T47D (cell line): ENCODE measurements at regions not wholly inside any gene's neighbourhood (a gene's known extent, or its start where the extent isn't known, plus 50 kb on each side); places are given as distances from the start of the nearest gene placed in this dataset.

Experiments
- DNase-seq, 2 experiments: peaks; one replicate each; pipeline versions ENCODE4 v3.0.0 to v3.0.0-alpha.2; 2011 to 2012; ENCODE audit warnings: low read depth in 1 of 2, low spot score in 1 of 2
- JUND ChIP-seq: IDR thresholded peaks from 2 replicates; pipeline ENCODE4 v1.6.1; 2012; ENCODE audit warnings: low read depth
- in situ Hi-C: cut with HindIII; loops from 2 replicates; pipeline ENCODE4 v1.10.0; 2016; ENCODE audit warnings: low sequenced_read_pairs, low pct_unique_long_range_greater_than_20kb

DNA sequence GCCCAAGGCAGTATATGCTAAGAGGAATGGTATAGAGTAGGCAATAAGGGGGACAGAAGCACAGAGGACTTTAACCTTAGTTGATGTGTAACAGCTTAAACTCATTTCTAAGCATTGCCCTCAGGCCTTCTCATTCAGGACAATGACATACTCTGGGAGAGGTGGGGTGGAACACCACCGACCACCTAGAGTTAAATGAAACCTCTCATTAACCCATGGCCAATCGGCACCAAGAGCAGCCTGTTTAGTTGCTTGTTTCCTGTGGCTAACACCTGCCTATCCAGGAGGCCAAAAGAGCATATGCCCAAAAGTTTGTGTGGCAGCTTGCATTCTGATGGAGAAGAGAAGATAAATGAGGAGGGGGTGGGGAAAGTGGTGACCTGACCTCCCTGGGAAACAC, 50.0 kb downstream of the PABIR2 start:
- DNase-seq: no peak
- TF ChIP-seq JUND: no peak
- in situ Hi-C loops: no loop called here

DNA sequence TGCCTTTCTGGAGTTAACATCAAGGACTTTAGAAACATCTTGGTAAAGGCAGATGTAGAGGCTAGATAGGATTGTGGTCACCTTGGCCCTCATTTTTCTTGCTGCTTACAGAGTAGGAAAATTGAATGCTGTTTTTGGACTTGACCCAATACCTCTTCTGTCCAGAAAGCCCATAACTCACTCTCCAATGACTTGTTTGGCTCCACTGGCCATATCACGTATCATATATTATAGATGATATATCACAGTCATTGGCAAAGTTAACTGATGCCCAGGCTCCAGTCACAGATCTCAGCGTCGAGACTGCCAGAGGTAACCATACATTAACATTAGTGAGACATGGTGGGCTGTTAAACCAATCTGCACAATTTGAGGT, 50.6 kb downstream of the PABIR2 start:
- DNase-seq: no peak
- in situ Hi-C loops: no loop called here
- no peak for TF ChIP-seq JUND

DNA sequence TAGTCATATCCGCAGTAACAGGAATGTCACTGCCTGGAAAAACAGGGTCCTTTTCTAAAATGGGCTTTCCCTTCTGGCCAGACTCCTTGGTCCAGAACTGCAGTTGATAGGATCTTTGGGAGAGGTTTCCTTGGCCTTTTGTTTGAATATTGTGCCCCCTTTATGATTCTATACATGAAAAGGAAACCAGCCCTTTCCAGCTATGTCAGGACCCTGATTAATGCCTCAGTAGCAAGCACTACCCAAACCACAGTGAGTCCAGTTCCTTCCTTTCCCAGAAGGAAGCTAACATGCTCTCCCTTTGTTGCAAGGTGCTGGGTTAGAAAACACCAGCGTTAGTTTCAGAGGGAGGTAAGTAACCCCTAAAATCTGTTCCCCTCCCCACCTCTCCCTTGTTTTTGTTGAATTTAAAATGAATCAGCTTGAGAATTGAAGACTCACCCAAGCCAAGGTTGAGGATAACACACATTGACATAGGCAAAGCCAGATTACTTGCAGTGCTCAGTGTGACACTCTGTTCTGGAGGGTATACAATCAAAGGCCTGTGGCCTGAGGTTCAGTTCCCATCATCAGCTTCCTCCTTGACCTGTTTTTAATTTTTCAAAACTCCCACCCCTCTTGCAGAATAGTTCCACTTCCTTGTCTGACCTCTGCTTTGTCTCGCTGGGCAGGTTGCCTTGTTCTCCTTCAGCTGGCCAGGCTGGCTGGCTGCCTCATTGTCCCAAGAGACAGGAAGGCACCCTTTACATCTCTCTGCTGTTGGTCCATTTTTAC, 51.2 kb downstream of the PABIR2 start:
- DNase-seq: peak in 1 of 2 experiments; percentile 2
- TF ChIP-seq JUND: no peak
- in situ Hi-C loops: no loop called here

DNA sequence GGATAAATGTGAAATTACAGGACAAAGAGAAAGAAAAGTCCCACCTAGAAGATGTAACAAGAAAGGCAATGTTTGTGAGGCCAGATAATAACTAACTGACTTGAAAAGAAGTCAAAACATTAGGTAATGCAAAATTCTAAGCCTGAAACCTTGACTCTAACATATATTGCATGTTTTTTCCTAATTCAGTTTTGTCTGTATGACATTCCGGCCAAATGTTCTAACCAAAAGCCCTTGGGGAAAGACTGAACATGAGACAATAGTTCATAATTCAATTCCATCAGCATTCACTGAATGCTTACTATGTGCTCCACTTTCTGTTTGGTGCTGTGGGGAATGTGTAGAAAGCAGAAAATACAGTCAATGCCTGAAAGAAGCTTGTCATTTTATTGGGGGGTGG, 53.9 kb downstream of the PABIR2 start:
- TF ChIP-seq JUND: no peak
- DNase-seq: no peak
- in situ Hi-C loops: no loop called here

DNA sequence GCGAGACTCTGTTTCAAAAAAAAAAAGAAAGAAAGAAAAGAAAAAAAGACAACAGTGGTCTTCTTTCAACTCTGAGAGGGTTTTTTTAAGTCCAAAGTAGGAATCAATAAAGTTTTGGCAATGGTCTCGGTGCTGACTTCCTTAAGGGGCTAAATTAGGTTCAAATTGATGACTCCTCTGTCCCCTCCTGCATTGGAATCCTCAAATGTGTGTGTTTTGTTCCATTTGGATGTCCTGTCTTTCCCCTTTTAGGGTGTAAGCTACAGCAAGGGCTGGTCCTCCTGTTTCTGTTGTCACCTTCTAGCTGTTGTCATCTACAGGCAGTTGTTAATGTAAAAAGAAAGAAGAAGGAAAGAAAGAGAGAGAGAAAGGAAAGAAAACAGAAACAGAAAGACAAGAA, 54.4 kb downstream of the PABIR2 start:
- no peak for TF ChIP-seq JUND
- in situ Hi-C loops: no loop called here
- DNase-seq: no peak

DNA sequence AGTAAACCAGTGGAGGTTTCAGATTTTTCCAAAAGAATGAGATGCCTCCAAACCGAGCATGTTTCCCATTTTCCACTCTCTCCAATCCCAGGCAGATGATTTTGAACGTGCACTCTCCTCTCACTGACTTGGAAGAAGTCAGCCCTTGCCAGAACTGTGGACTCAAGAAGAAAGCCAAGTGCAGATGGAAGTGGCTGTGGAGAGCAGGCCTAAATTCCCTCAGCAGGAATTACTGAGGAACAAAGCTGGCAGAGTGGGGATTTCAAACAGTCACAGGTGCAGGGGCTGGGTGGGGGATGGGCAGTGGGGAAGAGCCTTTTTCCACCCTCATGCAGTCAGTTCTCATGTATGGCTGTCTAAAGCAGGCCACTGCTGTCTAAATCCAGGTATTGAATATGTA, 55.3 kb downstream of the PABIR2 start:
- in situ Hi-C loops: no loop called here
- DNase-seq: no peak
- TF ChIP-seq JUND: no peak

DNA sequence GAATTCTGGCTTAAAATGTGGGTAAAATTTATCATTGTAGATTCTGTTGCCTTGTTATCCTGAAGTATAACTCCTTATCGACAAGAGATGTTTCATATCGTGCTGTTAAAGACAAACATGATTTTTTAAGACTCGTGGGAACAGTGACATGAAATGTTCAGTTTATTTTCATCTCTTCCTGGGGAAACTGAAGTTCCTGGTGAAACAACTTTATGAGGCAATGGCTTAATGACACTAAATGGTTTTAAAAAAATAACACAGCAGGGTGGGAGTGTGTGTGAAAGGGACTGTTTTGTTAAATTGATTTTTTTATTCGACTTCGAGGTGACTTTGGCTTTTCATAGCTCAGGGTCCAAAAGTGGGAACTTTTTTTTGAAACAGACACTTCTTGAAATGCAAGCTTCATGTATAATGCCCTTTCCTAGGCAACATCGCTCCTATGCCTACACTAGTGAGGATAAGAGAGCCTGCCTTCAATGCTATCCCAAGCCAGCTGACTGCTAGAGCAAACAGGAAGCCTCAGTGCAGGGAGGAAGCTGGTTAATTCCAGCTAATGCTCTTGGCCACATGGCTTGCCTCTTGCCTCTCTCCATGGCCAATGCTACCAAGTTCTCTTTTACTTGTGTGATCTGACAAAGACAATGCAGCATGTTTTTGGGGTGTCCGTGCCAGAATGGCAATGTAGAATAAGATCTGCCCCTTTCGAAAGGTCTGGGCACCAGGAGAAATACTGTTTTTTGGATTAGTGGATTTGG, 57.8 kb downstream of the PABIR2 start:
- DNase-seq: no peak
- no peak for TF ChIP-seq JUND
- in situ Hi-C loops: no loop called here

DNA sequence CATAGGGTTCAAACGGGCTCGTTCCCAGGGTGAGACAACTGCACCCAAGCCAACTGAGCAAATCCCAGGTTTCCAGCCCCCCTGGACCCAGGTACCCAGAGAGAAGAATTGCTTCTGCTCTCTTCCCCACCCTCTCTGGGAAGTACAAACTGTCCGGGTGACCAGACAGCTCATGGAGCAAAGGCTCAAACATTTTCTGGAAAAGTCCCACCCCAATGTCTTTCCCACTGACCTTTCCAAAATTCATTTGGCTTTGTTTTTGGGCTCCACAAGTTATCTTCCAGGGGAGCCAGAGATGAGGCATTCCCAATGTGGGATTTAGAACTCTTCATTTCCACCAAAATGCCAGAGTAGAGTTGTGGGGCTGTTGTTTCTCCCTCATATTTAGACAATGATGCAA, 58.6 kb downstream of the PABIR2 start:
- DNase-seq: no peak
- in situ Hi-C loops: no loop called here
- TF ChIP-seq JUND: no peak

DNA sequence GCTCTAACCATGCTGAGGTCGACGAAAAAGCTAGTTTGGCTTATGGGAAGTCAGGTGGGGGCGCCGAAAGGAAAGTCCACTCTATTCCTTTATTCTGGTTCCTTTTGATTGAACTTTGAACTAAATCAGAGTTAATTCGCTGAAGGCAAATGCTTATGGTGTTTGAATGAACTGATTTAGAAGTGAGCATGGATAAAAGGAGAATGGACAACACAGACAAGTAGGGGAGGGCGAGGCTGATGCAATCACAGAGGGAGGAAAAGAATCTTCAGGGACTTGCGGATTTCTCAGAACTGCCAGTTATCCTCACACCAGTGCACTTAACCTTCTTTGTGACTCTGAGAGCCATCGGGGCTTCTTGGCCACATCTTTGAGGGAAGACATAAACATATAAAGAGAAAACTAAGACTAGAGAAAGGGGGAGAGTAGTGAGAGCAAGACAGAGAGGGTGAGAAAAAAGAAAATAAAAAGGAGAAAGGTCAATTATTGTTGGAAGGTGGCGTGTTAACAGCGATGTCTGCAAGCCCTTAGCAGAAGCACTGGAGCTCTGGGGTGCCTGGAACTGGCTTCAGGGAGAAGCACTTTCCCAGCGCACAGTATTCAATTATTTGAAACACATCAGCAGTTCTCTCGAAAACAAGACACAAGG, 59.2 kb downstream of the PABIR2 start:
- in situ Hi-C loops: no loop called here
- no peak for TF ChIP-seq JUND
- DNase-seq: no peak

DNA sequence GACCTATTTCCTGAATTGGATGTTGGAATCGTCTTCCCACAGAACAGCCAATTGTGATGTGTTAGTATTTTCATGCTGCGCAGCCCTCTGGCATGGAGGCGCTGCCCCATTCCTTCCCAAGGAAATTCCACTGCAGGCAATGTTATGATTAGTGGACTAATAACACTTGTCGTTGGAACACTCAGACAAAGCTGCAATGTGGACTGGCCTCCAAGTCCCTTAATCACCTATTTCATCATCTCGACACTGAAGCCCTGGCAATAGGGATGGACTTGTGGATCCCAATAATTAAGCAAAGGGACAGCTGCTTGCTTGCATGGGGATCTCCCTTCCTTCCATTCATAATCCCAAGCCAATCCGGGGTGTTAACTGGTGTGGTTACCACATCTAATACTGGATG, 59.9 kb downstream of the PABIR2 start:
- TF ChIP-seq JUND: no peak
- DNase-seq: no peak

DNA sequence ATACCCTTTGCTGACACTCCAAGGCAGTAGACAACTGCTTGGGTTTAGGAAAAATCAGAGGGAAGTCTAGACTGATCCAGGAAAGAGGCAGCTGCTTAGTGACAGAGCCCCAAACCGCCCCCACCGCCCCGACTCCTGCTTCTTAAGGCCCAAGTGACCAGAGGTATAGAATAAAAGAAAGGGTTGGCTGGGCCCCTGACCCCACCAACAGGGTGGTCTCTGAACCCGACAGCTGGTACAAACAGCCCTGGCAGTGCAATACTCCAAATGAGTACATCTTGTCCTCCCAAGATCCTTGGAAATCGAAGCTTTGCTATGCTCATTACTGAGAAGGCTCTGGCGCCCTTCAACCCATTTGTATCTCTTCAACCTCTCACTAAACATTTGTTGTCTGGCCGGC, 60.6 kb downstream of the PABIR2 start:
- no peak for DNase-seq
- in situ Hi-C loops: no loop called here
- no peak for TF ChIP-seq JUND

More for the DNA sequence above, 59.9 kb downstream of the PABIR2 start:
- in situ Hi-C loops: no loop called here

DNA sequence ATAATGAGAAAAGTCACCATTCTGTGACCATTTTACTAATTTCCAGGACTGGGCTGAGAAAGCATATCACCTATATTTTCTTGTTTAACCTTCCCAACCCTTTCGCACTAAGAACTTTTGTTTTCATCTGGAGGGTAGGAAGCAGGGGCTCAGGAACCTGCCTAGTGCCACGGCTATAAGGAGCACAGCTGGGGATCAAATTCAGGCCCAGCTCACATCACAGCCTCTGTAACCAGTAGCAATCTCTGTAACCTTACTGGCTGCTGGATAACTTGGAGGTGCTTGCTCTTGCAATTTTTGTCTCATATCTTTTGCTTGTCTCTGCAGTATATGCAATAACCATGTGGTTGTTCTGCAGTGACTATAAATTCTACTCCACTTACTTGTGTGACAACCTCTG, 62.0 kb downstream of the PABIR2 start:
- DNase-seq: no peak
- no peak for TF ChIP-seq JUND
- in situ Hi-C loops: no loop called here

DNA sequence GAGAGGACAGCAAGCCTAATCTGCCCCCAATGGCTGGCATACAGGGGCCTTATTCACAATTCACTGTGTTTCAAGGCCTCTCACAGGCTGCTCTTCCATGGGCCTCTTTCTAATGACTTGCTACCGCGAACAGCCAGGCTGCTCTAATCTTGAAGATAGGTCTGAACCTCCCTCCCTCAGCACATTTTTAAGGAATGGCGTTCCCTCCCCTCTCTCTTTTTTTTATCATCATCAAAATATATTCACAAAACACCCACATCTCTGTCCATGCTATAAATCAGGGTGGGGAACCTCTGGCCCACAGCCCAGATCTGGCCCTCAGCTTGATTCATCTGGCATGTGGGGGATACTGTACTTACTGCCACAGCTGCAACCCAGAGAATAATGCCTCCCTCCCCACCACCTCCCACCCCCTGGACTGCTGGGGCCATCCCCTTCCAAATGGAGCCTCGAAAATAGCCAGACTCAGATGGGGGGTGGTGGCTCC, 62.5 kb downstream of the PABIR2 start:
- in situ Hi-C loops: no loop called here
- no peak for TF ChIP-seq JUND
- no peak for DNase-seq
